ENCODE measurements at regions not wholly inside any gene's neighbourhood (a gene's known extent, or its start where the extent isn't known, plus 50 kb on each side); places are given as distances from the start of the nearest gene placed in this dataset.

- Histone ChIP-seq H3K9ac (ENCODE audit: insufficient read depth, low read length) (no peak overlapping the region), H3K27ac (ENCODE audit: insufficient read depth, low read length) (no peak overlapping the region), H4K20me1 (ENCODE audit: control insufficient read depth, extremely low read depth, insufficient read depth, low read length) (no peaks in the 10 kb centered on the region), H2AFZ (ENCODE audit: low read length) (no peak overlapping the region), H3K9me3 (ENCODE audit: control insufficient read depth, insufficient read depth, low read depth, low read length) (no peaks in the 10 kb centered on the region), H3K36me3 (ENCODE audit: control insufficient read depth, insufficient read depth, low read length) (no peaks in the 10 kb centered on the region), H3K4me3 (replicated peaks in 1 of 4; ENCODE audit: control extremely low read depth in 1 of 4, insufficient read depth in 1 of 4, low read depth in 3 of 4, low read length in 4 of 4) (no peak overlapping the region), H3K4me2 (ENCODE audit: extremely low read depth, insufficient read depth, low read length) (no peak overlapping the region), H3K4me1 (ENCODE audit: control insufficient read depth, extremely low read depth, insufficient read depth, low read length) (no peaks in the 10 kb centered on the region), H3K27me3 (ENCODE audit: control insufficient read depth, insufficient read depth, low read length) (no peaks in the 10 kb centered on the region), H3K79me2 (ENCODE audit: control insufficient read depth, insufficient read depth, low read length) (no peaks in the 10 kb centered on the region)
- TF ChIP-seq EZH2 (IDR thresholded peaks at IDR 0.05; ENCODE audit: low read length, missing control alignments) (no peak), CTCF (conservative IDR thresholded peaks at IDR 0.05 in 1 of 2, IDR thresholded peaks at IDR 0.05 in 1 of 2; ENCODE audit: low read depth in 1 of 2, low read length in 2 of 2) (no peak)
- no peak for DNase-seq (ENCODE audit: low read depth in 2 of 2)
Observed at GRCh38 chr2:82001614-82002013, 1697.1 kb upstream of the LRRTM1 start.

GRCh38 chr2:82000606-82001005 is 1696.1 kb upstream of the LRRTM1 start:
- Histone ChIP-seq H3K36me3 (ENCODE audit: control insufficient read depth, insufficient read depth, low read length) (no peaks in the 10 kb centered on the region), H3K9me3 (ENCODE audit: control insufficient read depth, insufficient read depth, low read depth, low read length) (no peaks in the 10 kb centered on the region), H3K4me1 (ENCODE audit: control insufficient read depth, extremely low read depth, insufficient read depth, low read length) (no peaks in the 10 kb centered on the region), H4K20me1 (ENCODE audit: control insufficient read depth, extremely low read depth, insufficient read depth, low read length) (no peaks in the 10 kb centered on the region), H3K9ac (ENCODE audit: insufficient read depth, low read length) (no peak overlapping the region), H3K79me2 (ENCODE audit: control insufficient read depth, insufficient read depth, low read length) (no peaks in the 10 kb centered on the region), H3K4me3 (replicated peaks in 1 of 4; ENCODE audit: control extremely low read depth in 1 of 4, insufficient read depth in 1 of 4, low read depth in 3 of 4, low read length in 4 of 4) (no peak overlapping the region), H3K27ac (ENCODE audit: insufficient read depth, low read length) (no peak overlapping the region), H2AFZ (ENCODE audit: low read length) (no peak overlapping the region), H3K4me2 (ENCODE audit: extremely low read depth, insufficient read depth, low read length) (no peak overlapping the region), H3K27me3 (ENCODE audit: control insufficient read depth, insufficient read depth, low read length) (no peaks in the 10 kb centered on the region)
- no peak for TF ChIP-seq CTCF (conservative IDR thresholded peaks at IDR 0.05 in 1 of 2, IDR thresholded peaks at IDR 0.05 in 1 of 2; ENCODE audit: low read depth in 1 of 2, low read length in 2 of 2)
- TF ChIP-seq EZH2 (IDR thresholded peaks at IDR 0.05; ENCODE audit: low read length, missing control alignments) = no peak
- no peak for DNase-seq (ENCODE audit: low read depth in 2 of 2)

GRCh38 chr2:81996332-81996731 is 1691.8 kb upstream of the LRRTM1 start:
- Histone ChIP-seq H3K9me3 (ENCODE audit: control insufficient read depth, insufficient read depth, low read depth, low read length) (no peaks in the 10 kb centered on the region), H2AFZ (ENCODE audit: low read length) (no peak overlapping the region), H3K27ac (ENCODE audit: insufficient read depth, low read length) (no peak overlapping the region), H4K20me1 (ENCODE audit: control insufficient read depth, extremely low read depth, insufficient read depth, low read length) (no peaks in the 10 kb centered on the region), H3K79me2 (ENCODE audit: control insufficient read depth, insufficient read depth, low read length) (no peaks in the 10 kb centered on the region), H3K4me1 (ENCODE audit: control insufficient read depth, extremely low read depth, insufficient read depth, low read length) (no peaks in the 10 kb centered on the region), H3K9ac (ENCODE audit: insufficient read depth, low read length) (no peak overlapping the region), H3K36me3 (ENCODE audit: control insufficient read depth, insufficient read depth, low read length) (no peaks in the 10 kb centered on the region), H3K4me3 (replicated peaks in 1 of 4; ENCODE audit: control extremely low read depth in 1 of 4, insufficient read depth in 1 of 4, low read depth in 3 of 4, low read length in 4 of 4) (no peak overlapping the region), H3K4me2 (ENCODE audit: extremely low read depth, insufficient read depth, low read length) (no peak overlapping the region), H3K27me3 (ENCODE audit: control insufficient read depth, insufficient read depth, low read length) (no peaks in the 10 kb centered on the region)
- TF ChIP-seq EZH2 (IDR thresholded peaks at IDR 0.05; ENCODE audit: low read length, missing control alignments) (no peak), CTCF (conservative IDR thresholded peaks at IDR 0.05 in 1 of 2, IDR thresholded peaks at IDR 0.05 in 1 of 2; ENCODE audit: low read depth in 1 of 2, low read length in 2 of 2) (no peak)
- no peak for DNase-seq (ENCODE audit: low read depth in 2 of 2)

Measured in fibroblast of lung (primary cell).